Activated effector memory CD4-positive, alpha-beta T cell treated with anti-CD3 and anti-CD28 coated beads, Interleukin-2, amount 50 U/mL, for 16 hours (primary cell): ENCODE measurements at regions not wholly inside any gene's neighbourhood (a gene's known extent, or its start where the extent isn't known, plus 50 kb on each side); places are given as distances from the start of the nearest gene placed in this dataset.

ENCODE experiments used
- DNase-seq: peaks from one replicate; pipeline ENCODE4 v3.0.0-alpha.2; 2020

GRCh38 chr4:67218883-67219282 is 326.4 kb downstream of the CENPC start:
- DNase-seq = no peak

GRCh38 chr4:67207941-67208441 is 337.3 kb downstream of the CENPC start:
- DNase-seq = no peak

GRCh38 chr4:67204441-67204840 is 340.9 kb downstream of the CENPC start:
- no peak for DNase-seq

GRCh38 chr4:67201334-67201733 is 344.0 kb downstream of the CENPC start:
- DNase-seq = no peak

GRCh38 chr4:67198727-67199126 is 346.6 kb downstream of the CENPC start:
- no peak for DNase-seq

- no peak for DNase-seq
Observed at GRCh38 chr4:67167849-67168248, 377.5 kb downstream of the CENPC start.

- no peak for DNase-seq
Observed at GRCh38 chr4:67162690-67163089, 382.6 kb downstream of the CENPC start.

GRCh38 chr4:67161311-67161710 is 384.0 kb downstream of the CENPC start:
- no peak for DNase-seq

GRCh38 chr4:67160394-67160793 is 384.9 kb downstream of the CENPC start:
- DNase-seq = no peak

- no peak for DNase-seq
Observed at GRCh38 chr4:67158666-67159065, 386.6 kb downstream of the CENPC start.

- DNase-seq = no peak
Observed at GRCh38 chr4:67152976-67153375, 392.3 kb downstream of the CENPC start.

- DNase-seq = no peak
Observed at GRCh38 chr4:67151376-67152343, 393.6 kb downstream of the CENPC start.

- DNase-seq = no peak
Observed at GRCh38 chr4:67141586-67141985, 403.7 kb downstream of the CENPC start.

GRCh38 chr4:67134616-67135015 is 410.7 kb downstream of the CENPC start:
- DNase-seq = no peak

- DNase-seq = no peak
Observed at GRCh38 chr4:67133162-67133561, 412.1 kb downstream of the CENPC start.

GRCh38 chr4:67131224-67131623 is 414.1 kb downstream of the CENPC start:
- DNase-seq = no peak

- no peak for DNase-seq
Observed at GRCh38 chr4:67130411-67130810, 414.9 kb downstream of the CENPC start.

GRCh38 chr4:67126570-67126969 is 418.7 kb downstream of the CENPC start:
- no peak for DNase-seq

- DNase-seq = no peak
Observed at GRCh38 chr4:67125636-67126514, 419.4 kb downstream of the CENPC start.

GRCh38 chr4:67124716-67125115 is 420.6 kb downstream of the CENPC start:
- DNase-seq = no peak

GRCh38 chr4:67122029-67122428 is 423.3 kb downstream of the CENPC start:
- no peak for DNase-seq

GRCh38 chr4:67120369-67120768 is 424.9 kb downstream of the CENPC start:
- DNase-seq = no peak

GRCh38 chr4:67109276-67109675 is 436.0 kb downstream of the CENPC start:
- DNase-seq = no peak
